PC-9 (cell line): ENCODE measurements at regions not wholly inside any gene's neighbourhood (a gene's known extent, or its start where the extent isn't known, plus 50 kb on each side); places are given as distances from the start of the nearest gene placed in this dataset.

Source experiments
- BruUV-seq: library from RNA; stranded (reverse); fragments of 400-500 nt; replicated peaks from 2 replicates; lab custom pipeline; 2021; lab: Mats Ljungman, UMichigan
- CTCF ChIA-PET: fragments of 300-600 bp; sonication (Branson Sonifier 250); formaldehyde crosslinking; loops from one replicate; lab custom pipeline; 2022; ENCODE audit warnings: antibody characterized with exemption; lab: Charles Lee
- POLR2A ChIA-PET: fragments of 300-600 bp; sonication (Branson Sonifier 250); formaldehyde crosslinking; loops from one replicate; lab custom pipeline; 2022; ENCODE audit warnings: antibody characterized with exemption; ENCODE audit not compliant: unreplicated experiment; lab: Charles Lee
- DNase-seq, 2 experiments: peaks; one replicate each; pipeline versions ENCODE4 v3.0.0 to v3.0.0-alpha.2; 2015 to 2022; ENCODE audit warnings: mixed read lengths in 1 of 2
- H2AFZ ChIP-seq: fragments of 200-600 bp; sonication (generic); 2 replicates; pipeline ENCODE4 v1.8.1; 2017; ENCODE audit warnings: antibody characterized with exemption
- H3F3A ChIP-seq: fragments of 200-600 bp; sonication (generic); 2 replicates; pipeline ENCODE4 v1.8.1; 2017; ENCODE audit warnings: antibody characterized with exemption, mild to moderate bottlenecking, low read depth; ENCODE audit not compliant: insufficient read depth
- H3K27ac ChIP-seq: fragments of 200-600 bp; sonication (generic); 2 replicates; pipeline ENCODE4 v1.6.1; 2016; ENCODE audit warnings: mixed run types
- H3K27me3 ChIP-seq: fragments of 200-600 bp; sonication (generic); 2 replicates; pipeline ENCODE4 v1.6.1; 2016; ENCODE audit warnings: low read depth, mixed run types; ENCODE audit not compliant: insufficient read depth
- H3K36me3 ChIP-seq: fragments of 200-600 bp; sonication (generic); 2 replicates; pipeline ENCODE4 v1.6.1; 2016; ENCODE audit warnings: low read depth, mixed run types
- H3K4me1 ChIP-seq: fragments of 200-600 bp; sonication (generic); replicated peaks from 2 replicates; pipeline ENCODE4 v1.6.1; 2016; ENCODE audit warnings: mixed run types; ENCODE audit not compliant: insufficient read depth
- H3K4me2 ChIP-seq: fragments of 200-600 bp; sonication (generic); 2 replicates; pipeline ENCODE4 v1.6.1; 2017; ENCODE audit warnings: mixed run types
- H3K4me3 ChIP-seq: fragments of 200-600 bp; sonication (generic); 2 replicates; pipeline ENCODE4 v1.6.1; 2016; ENCODE audit warnings: mixed run types
- H3K79me2 ChIP-seq: fragments of 200-600 bp; sonication (generic); 2 replicates; pipeline ENCODE4 v1.6.1; 2017; ENCODE audit warnings: low read depth, mixed run types
- H3K9me2 ChIP-seq: fragments of 200-600 bp; sonication (generic); 2 replicates; pipeline ENCODE4 v1.8.1; 2017; ENCODE audit warnings: mild to moderate bottlenecking; ENCODE audit not compliant: insufficient read depth
- H3K9me3 ChIP-seq: fragments of 200-600 bp; sonication (generic); 2 replicates; pipeline ENCODE4 v1.8.1; 2016; ENCODE audit warnings: low read depth; ENCODE audit not compliant: insufficient read depth
- H4K20me1 ChIP-seq: fragments of 200-600 bp; sonication (generic); 2 replicates; pipeline ENCODE4 v1.8.1; 2017; ENCODE audit not compliant: insufficient read depth
- EZH2 ChIP-seq: fragments of 200-600 bp; sonication (generic); IDR thresholded peaks from 2 replicates; pipeline ENCODE4 v1.8.0; 2017; ENCODE audit warnings: antibody characterized with exemption, low read depth
- intact Hi-C: fragments of 100-400 bp; cut with micrococcal nuclease; formaldehyde crosslinking; loops from one replicate; pipeline ENCODE4 v1.10.0; 2022; ENCODE audit not compliant: unreplicated experiment
- TF ChIP-seq, protein P1 (sequence below): fragments of 200-600 bp; sonication (generic); conservative IDR thresholded peaks from 2 replicates; pipeline ENCODE4 v1.6.1; 2017; ENCODE audit warnings: mixed run types, antibody characterized with exemption, mild to moderate bottlenecking, moderate library complexity

DNA sequence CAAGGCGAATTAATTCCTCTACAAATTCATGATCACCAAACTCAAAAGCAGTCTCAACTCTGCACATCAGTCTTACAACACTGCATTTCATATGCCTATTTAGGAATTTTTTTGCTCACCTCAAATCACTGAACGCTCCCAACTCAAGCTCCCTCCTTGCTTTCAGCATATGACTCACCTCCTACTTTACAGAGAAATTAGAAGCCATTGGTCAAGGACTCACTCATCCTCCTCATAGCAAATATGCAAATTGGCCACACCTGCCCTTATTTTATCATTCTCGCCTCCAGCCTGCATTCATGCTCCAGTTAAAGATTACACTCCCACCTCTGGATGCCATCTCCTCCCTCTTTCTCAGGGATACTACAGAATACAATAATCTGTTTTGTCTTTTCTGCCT, 148.8 kb downstream of the MBD2 start:
- Histone ChIP-seq H4K20me1 (no peaks in the 10 kb centered on the region), H2AFZ (no peak overlapping the region), H3F3A (no peaks in the 10 kb centered on the region), H3K9me3 (no peaks in the 10 kb centered on the region), H3K27ac (no peak overlapping the region), H3K4me1 (no peaks in the 10 kb centered on the region), H3K4me3 (no peak overlapping the region), H3K9me2 (no peaks in the 10 kb centered on the region), H3K4me2 (no peak overlapping the region), H3K36me3 (no peaks in the 10 kb centered on the region), H3K79me2 (no peaks in the 10 kb centered on the region), H3K27me3 (peaks cover 5% of the 10 kb centered on the region)
- TF ChIP-seq, protein P1, sequence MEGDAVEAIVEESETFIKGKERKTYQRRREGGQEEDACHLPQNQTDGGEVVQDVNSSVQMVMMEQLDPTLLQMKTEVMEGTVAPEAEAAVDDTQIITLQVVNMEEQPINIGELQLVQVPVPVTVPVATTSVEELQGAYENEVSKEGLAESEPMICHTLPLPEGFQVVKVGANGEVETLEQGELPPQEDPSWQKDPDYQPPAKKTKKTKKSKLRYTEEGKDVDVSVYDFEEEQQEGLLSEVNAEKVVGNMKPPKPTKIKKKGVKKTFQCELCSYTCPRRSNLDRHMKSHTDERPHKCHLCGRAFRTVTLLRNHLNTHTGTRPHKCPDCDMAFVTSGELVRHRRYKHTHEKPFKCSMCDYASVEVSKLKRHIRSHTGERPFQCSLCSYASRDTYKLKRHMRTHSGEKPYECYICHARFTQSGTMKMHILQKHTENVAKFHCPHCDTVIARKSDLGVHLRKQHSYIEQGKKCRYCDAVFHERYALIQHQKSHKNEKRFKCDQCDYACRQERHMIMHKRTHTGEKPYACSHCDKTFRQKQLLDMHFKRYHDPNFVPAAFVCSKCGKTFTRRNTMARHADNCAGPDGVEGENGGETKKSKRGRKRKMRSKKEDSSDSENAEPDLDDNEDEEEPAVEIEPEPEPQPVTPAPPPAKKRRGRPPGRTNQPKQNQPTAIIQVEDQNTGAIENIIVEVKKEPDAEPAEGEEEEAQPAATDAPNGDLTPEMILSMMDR: no peak
- no peak for TF ChIP-seq EZH2
- ChIA-PET CTCF (no interaction called here), POLR2A (no interaction called here)
- no TSS peak for BruUV-seq
- DNase-seq: no peak
- intact Hi-C loops: no loop called here

DNA sequence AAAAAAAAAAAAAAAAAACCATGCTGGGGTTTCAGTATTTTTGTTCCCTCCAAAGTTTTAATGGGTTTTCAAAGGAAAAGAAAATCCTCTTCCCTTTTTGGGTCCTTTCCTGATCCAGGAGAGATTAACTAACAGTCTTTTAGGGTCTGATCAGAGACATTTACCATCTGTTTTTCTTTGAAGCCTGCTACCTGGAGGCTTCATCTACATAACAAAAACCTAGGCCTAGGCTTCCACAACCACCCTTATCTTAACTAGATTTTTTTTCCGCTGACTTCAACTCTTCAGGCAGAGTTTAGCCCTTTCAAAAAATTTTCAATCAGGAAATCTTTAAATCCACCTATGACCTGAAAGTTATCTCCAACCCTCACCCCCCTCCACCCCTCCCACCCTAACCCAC, 154.7 kb downstream of the MBD2 start:
- TF ChIP-seq, protein P1: no peak
- TF ChIP-seq EZH2: no peak
- Histone ChIP-seq H3K4me1 (no peaks in the 10 kb centered on the region), H3K27ac (no peak overlapping the region), H2AFZ (no peak overlapping the region), H3K4me2 (no peak overlapping the region), H3K79me2 (no peaks in the 10 kb centered on the region), H3K27me3 (peaks cover 5% of the 10 kb centered on the region; the same call in 1 of the 2 replicates), H3K9me3 (no peaks in the 10 kb centered on the region), H3K36me3 (no peaks in the 10 kb centered on the region), H3K9me2 (no peaks in the 10 kb centered on the region), H4K20me1 (no peaks in the 10 kb centered on the region), H3K4me3 (no peak overlapping the region), H3F3A (no peaks in the 10 kb centered on the region)
- no TSS peak for BruUV-seq
- intact Hi-C loops: no loop called here
- DNase-seq: no peak
- ChIA-PET POLR2A (no interaction called here), CTCF (no interaction called here)

DNA sequence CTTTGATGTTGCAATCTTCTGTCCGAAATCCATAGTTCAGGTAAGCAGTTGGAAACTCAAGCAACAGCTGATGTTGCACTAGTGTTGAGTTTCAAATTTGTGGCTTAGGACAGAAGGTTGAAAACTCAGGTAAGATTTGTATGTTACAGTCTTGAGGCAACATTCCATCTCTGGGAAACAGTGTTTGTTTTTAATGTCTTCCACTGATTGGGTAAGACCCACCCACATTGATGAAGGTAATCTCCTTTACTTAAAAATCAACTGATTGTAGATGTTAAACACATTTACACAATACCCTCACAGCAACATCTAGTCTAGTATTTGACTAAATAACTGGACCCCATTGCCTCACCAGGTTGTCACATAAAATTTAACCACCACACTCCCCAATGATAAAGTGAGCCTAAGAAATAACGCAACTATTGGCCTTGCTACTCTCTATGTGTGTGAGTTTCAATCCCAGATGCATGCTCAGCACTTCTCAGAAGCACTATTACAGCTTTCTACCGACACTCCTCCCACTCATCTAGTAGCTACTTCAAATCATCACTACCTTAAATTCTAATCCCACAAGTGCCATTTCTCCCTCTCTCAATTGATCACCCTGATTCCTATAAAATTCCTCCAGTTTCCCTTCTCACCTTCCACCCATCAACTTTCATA, 164.0 kb downstream of the MBD2 start:
- Histone ChIP-seq H3K79me2 (no peaks in the 10 kb centered on the region), H3K4me3 (no peak overlapping the region), H2AFZ (no peak overlapping the region), H3K9me2 (no peaks in the 10 kb centered on the region), H3K27ac (no peak overlapping the region), H3K4me2 (no peak overlapping the region), H3F3A (no peaks in the 10 kb centered on the region), H3K36me3 (no peaks in the 10 kb centered on the region), H4K20me1 (no peaks in the 10 kb centered on the region), H3K9me3 (no peaks in the 10 kb centered on the region), H3K27me3 (no peaks in the 10 kb centered on the region), H3K4me1 (no peaks in the 10 kb centered on the region)
- no peak for TF ChIP-seq EZH2
- TF ChIP-seq, protein P1: no peak
- ChIA-PET POLR2A (no interaction called here), CTCF (no interaction called here)
- DNase-seq: no peak
- BruUV-seq: no TSS peak
- intact Hi-C loops: no loop called here
